HEK293 (cell line): ENCODE measurements at regions not wholly inside any gene's neighbourhood (a gene's known extent, or its start where the extent isn't known, plus 50 kb on each side); places are given as distances from the start of the nearest gene placed in this dataset.

Source experiments
- CTCF ChIA-PET: fragments of 350-600 bp; formaldehyde crosslinking; extraction: SDS; loops from one replicate; lab custom pipeline; 2021; ENCODE audit warnings: antibody characterized with exemption; lab: Yijun Ruan, JAX
- POLR2A ChIA-PET: fragments of 300-600 bp; formaldehyde crosslinking; extraction: SDS; loops from one replicate; lab custom pipeline; 2020; ENCODE audit warnings: antibody characterized with exemption, inconsistent platforms; lab: Yijun Ruan, JAX
- H3K27ac ChIP-seq: fragments of 200-500 bp; sonication (Bioruptor generic); 2 replicates; pipeline ENCODE4 v1.5.1; 2014; ENCODE audit warnings: low read depth, low read length, control low read depth, inconsistent platforms; ENCODE audit errors: extremely low read depth
- H3K36me3 ChIP-seq, 2 experiments: fragments of 200-500 bp in 1 of 2; sonication (Bioruptor generic) in 1 of 2; 1 replicate in 1 of 2; 2 replicates in 1 of 2; pipeline ENCODE4 v1.5.1; 2014 to 2017; ENCODE audit warnings: inconsistent platforms in 2 of 2, low read length in 2 of 2; ENCODE audit not compliant: control insufficient read depth in 2 of 2, insufficient read depth in 1 of 2
- H3K4me1 ChIP-seq: fragments of 200-500 bp; sonication (Bioruptor generic); 2 replicates; pipeline ENCODE4 v1.5.1; 2014; ENCODE audit warnings: mild to moderate bottlenecking, low read length, inconsistent platforms; ENCODE audit not compliant: control insufficient read depth, insufficient read depth
- H3K4me3 ChIP-seq: 2 replicates; pipeline ENCODE4 v1.5.1; 2011; ENCODE audit warnings: low read depth, mild to moderate bottlenecking, control low read depth, low read length, moderate library complexity
- H3K9me3 ChIP-seq: fragments of 200-500 bp; sonication (Bioruptor generic); 2 replicates; pipeline ENCODE4 v1.5.1; 2014; ENCODE audit warnings: low read depth, low read length, inconsistent platforms; ENCODE audit not compliant: control insufficient read depth, insufficient read depth
- GLI2 ChIP-seq: fragments of 450-650 bp; formaldehyde crosslinking; IDR thresholded peaks from 2 replicates; pipeline ENCODE4; 2017; ENCODE audit warnings: missing biosample characterization, missing genetic modification characterization, low read depth, borderline replicate concordance
- GLIS2 ChIP-seq: fragments of 450-650 bp; formaldehyde crosslinking; IDR thresholded peaks from 2 replicates; pipeline ENCODE4 v1.5.1; 2016; ENCODE audit warnings: missing biosample characterization, missing genetic modification characterization
- KLF8 ChIP-seq: fragments of 450-650 bp; formaldehyde crosslinking; IDR thresholded peaks from 2 replicates; pipeline ENCODE4 v1.5.1; 2016; ENCODE audit warnings: missing biosample characterization, missing genetic modification characterization
- SALL2 ChIP-seq: fragments of 450-650 bp; formaldehyde crosslinking; IDR thresholded peaks from 2 replicates; pipeline ENCODE4 v1.5.0; 2017; ENCODE audit warnings: missing biosample characterization, mild to moderate bottlenecking, missing genetic modification characterization, borderline replicate concordance
- ZNF140 ChIP-seq: fragments of 450-650 bp; formaldehyde crosslinking; IDR thresholded peaks from 2 replicates; pipeline ENCODE4 v1.5.1; 2016; ENCODE audit warnings: missing biosample characterization, missing genetic modification characterization
- ZNF19 ChIP-seq: fragments of 450-650 bp; formaldehyde crosslinking; IDR thresholded peaks from 2 replicates; pipeline ENCODE4; 2016; ENCODE audit warnings: missing biosample characterization, missing genetic modification characterization, low read depth
- ZNF214 ChIP-seq: fragments of 450-650 bp; formaldehyde crosslinking; IDR thresholded peaks from 2 replicates; pipeline ENCODE4 v1.5.1; 2017; ENCODE audit warnings: missing biosample characterization, mild to moderate bottlenecking, missing genetic modification characterization, borderline replicate concordance
- ZNF266 ChIP-seq: fragments of 450-650 bp; formaldehyde crosslinking; IDR thresholded peaks from 2 replicates; pipeline ENCODE4 v1.5.1; 2016; ENCODE audit warnings: missing biosample characterization, missing genetic modification characterization, low read depth
- ZNF48 ChIP-seq: fragments of 450-650 bp; formaldehyde crosslinking; IDR thresholded peaks from 2 replicates; pipeline ENCODE4 v1.5.1; 2016; ENCODE audit warnings: missing biosample characterization, missing genetic modification characterization
- ZNF530 ChIP-seq: fragments of 450-650 bp; formaldehyde crosslinking; IDR thresholded peaks from 2 replicates; pipeline ENCODE4 v1.5.1; 2016; ENCODE audit warnings: low read depth, missing biosample characterization, missing genetic modification characterization
- ZNF544 ChIP-seq: fragments of 450-650 bp; formaldehyde crosslinking; IDR thresholded peaks from 2 replicates; pipeline ENCODE4 v1.5.0; 2017; ENCODE audit warnings: missing biosample characterization, missing genetic modification characterization
- ZNF548 ChIP-seq: fragments of 450-650 bp; formaldehyde crosslinking; IDR thresholded peaks from 2 replicates; pipeline ENCODE4 v1.5.1; 2016; ENCODE audit warnings: missing biosample characterization, missing genetic modification characterization
- ZNF664 ChIP-seq: fragments of 450-650 bp; formaldehyde crosslinking; IDR thresholded peaks from 2 replicates; pipeline ENCODE4 v1.5.1; 2016; ENCODE audit warnings: missing biosample characterization, missing genetic modification characterization
- ZNF791 ChIP-seq: fragments of 450-650 bp; formaldehyde crosslinking; IDR thresholded peaks from 2 replicates; pipeline ENCODE4 v1.5.1; 2016; ENCODE audit warnings: missing biosample characterization, missing genetic modification characterization
- TF ChIP-seq, protein P1 (sequence below): fragments of 450-650 bp; formaldehyde crosslinking; IDR thresholded peaks from 2 replicates; pipeline ENCODE4 v1.5.1; 2016; ENCODE audit warnings: missing biosample characterization, missing genetic modification characterization
- TF ChIP-seq, protein P2 (sequence below): sonication (generic); formaldehyde crosslinking; IDR thresholded peaks from 2 replicates; pipeline ENCODE4 v1.8.1; 2022; ENCODE audit warnings: mild to moderate bottlenecking, moderate library complexity, missing genetic modification reagents
- TF ChIP-seq, protein P3 (sequence below): fragments of 450-650 bp; formaldehyde crosslinking; IDR thresholded peaks from 2 replicates; pipeline ENCODE4 v1.5.1; 2017; ENCODE audit warnings: missing biosample characterization, missing genetic modification characterization
- TF ChIP-seq, protein P4 (sequence below): fragments of 450-650 bp; formaldehyde crosslinking; IDR thresholded peaks from 2 replicates; pipeline ENCODE4 v1.5.1; 2016; ENCODE audit warnings: missing biosample characterization, missing genetic modification characterization
- TF ChIP-seq, protein P5 (sequence below): fragments of 450-650 bp; formaldehyde crosslinking; IDR thresholded peaks from 2 replicates; pipeline ENCODE4 v1.5.1; 2016; ENCODE audit warnings: missing biosample characterization, missing genetic modification characterization
- TF ChIP-seq, protein P6 (sequence below): fragments of 450-650 bp; formaldehyde crosslinking; IDR thresholded peaks from 2 replicates; pipeline ENCODE4 v1.5.1; 2016; ENCODE audit warnings: missing biosample characterization, missing genetic modification characterization

DNA sequence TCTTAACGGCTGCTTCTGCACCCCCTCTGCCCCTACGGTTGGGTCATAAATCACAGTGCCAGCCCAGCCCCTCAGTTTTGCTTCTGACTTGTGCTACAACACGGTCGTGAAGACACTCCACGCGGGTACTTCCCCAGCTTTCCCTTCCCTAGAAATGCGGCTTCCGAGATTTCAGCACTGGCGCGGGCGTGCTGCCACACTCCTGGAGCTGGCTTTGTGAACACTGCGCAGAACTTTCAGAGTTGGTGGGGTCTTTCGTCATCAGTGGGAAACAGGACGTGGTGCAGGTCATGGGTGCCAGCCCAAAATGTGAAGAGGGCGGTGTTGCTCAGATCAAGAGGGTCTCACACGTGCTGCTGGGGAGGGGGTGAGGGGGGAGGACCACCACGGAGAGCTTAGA, 733.0 kb upstream of the SALL3 start:
- TF ChIP-seq, protein P1, sequence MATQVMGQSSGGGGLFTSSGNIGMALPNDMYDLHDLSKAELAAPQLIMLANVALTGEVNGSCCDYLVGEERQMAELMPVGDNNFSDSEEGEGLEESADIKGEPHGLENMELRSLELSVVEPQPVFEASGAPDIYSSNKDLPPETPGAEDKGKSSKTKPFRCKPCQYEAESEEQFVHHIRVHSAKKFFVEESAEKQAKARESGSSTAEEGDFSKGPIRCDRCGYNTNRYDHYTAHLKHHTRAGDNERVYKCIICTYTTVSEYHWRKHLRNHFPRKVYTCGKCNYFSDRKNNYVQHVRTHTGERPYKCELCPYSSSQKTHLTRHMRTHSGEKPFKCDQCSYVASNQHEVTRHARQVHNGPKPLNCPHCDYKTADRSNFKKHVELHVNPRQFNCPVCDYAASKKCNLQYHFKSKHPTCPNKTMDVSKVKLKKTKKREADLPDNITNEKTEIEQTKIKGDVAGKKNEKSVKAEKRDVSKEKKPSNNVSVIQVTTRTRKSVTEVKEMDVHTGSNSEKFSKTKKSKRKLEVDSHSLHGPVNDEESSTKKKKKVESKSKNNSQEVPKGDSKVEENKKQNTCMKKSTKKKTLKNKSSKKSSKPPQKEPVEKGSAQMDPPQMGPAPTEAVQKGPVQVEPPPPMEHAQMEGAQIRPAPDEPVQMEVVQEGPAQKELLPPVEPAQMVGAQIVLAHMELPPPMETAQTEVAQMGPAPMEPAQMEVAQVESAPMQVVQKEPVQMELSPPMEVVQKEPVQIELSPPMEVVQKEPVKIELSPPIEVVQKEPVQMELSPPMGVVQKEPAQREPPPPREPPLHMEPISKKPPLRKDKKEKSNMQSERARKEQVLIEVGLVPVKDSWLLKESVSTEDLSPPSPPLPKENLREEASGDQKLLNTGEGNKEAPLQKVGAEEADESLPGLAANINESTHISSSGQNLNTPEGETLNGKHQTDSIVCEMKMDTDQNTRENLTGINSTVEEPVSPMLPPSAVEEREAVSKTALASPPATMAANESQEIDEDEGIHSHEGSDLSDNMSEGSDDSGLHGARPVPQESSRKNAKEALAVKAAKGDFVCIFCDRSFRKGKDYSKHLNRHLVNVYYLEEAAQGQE (tag by site-specific recombination): no peak
- TF ChIP-seq, protein P2, sequence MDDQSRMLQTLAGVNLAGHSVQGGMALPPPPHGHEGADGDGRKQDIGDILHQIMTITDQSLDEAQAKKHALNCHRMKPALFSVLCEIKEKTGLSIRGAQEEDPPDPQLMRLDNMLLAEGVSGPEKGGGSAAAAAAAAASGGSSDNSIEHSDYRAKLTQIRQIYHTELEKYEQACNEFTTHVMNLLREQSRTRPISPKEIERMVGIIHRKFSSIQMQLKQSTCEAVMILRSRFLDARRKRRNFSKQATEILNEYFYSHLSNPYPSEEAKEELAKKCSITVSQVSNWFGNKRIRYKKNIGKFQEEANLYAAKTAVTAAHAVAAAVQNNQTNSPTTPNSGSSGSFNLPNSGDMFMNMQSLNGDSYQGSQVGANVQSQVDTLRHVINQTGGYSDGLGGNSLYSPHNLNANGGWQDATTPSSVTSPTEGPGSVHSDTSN: no peak
- TF ChIP-seq GLI2 (tag by site-specific recombination) (no peak), ZNF19 (tag by site-specific recombination) (no peak), ZNF48 (no peak), ZNF140 (tag by site-specific recombination) (no peak)
- TF ChIP-seq, protein P3, sequence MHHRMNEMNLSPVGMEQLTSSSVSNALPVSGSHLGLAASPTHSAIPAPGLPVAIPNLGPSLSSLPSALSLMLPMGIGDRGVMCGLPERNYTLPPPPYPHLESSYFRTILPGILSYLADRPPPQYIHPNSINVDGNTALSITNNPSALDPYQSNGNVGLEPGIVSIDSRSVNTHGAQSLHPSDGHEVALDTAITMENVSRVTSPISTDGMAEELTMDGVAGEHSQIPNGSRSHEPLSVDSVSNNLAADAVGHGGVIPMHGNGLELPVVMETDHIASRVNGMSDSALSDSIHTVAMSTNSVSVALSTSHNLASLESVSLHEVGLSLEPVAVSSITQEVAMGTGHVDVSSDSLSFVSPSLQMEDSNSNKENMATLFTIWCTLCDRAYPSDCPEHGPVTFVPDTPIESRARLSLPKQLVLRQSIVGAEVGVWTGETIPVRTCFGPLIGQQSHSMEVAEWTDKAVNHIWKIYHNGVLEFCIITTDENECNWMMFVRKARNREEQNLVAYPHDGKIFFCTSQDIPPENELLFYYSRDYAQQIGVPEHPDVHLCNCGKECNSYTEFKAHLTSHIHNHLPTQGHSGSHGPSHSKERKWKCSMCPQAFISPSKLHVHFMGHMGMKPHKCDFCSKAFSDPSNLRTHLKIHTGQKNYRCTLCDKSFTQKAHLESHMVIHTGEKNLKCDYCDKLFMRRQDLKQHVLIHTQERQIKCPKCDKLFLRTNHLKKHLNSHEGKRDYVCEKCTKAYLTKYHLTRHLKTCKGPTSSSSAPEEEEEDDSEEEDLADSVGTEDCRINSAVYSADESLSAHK (tag by site-specific recombination): no peak
- Histone ChIP-seq H3K4me1 (no peaks in the 10 kb centered on the region), H3K36me3 (no peaks in the 10 kb centered on the region), H3K9me3 (no peaks in the 10 kb centered on the region), H3K27ac (no peak overlapping the region), H3K4me3 (no peak overlapping the region)
- POLR2A ChIA-PET: no interaction called here
- CTCF ChIA-PET: no interaction called here

DNA sequence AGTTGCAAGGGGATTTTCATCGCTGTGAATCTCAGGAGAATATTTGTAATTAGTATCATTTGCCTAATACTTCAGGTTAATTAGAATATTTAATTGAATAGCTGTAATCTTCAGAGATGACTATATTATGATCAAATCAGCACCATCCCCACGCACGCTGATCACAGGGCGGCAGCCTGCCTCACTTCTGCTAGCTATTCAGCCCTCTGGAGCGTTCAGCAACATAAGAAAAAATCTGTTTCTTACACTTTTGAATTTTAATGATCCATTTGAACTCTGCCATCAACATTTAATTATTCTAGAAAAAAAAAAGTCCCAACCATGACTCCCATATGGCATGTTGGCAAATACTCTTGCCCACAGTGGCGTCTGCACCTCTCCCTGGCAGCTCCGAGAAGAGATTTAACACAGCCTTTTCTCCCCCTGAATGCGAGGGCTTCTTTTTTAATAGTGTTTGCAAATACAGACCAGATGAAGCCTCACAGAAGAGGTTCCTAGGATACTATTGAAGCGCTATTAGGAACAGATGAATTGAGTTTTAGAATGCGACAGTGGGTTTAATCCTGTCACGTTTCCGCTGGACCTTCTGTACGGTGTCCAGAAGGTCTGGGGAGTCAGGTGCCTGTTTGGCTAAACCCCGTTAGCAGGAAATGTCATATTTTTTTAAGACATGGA, 731.9 kb upstream of the SALL3 start:
- Histone ChIP-seq H3K27ac (no peak overlapping the region), H3K9me3 (no peaks in the 10 kb centered on the region), H3K4me1 (no peaks in the 10 kb centered on the region), H3K36me3 (no peaks in the 10 kb centered on the region), H3K4me3 (no peak overlapping the region)
- POLR2A ChIA-PET: no interaction called here
- CTCF ChIA-PET: no interaction called here
- TF ChIP-seq ZNF530 (tag by site-specific recombination) (no peak), ZNF791 (tag by site-specific recombination) (no peak), GLIS2 (tag by site-specific recombination) (no peak), ZNF548 (tag by site-specific recombination) (no peak), ZNF214 (tag by site-specific recombination) (no peak), ZNF664 (tag by site-specific recombination) (no peak), SALL2 (no peak), ZNF266 (no peak), KLF8 (no peak), ZNF544 (no peak)
- TF ChIP-seq, protein P4, sequence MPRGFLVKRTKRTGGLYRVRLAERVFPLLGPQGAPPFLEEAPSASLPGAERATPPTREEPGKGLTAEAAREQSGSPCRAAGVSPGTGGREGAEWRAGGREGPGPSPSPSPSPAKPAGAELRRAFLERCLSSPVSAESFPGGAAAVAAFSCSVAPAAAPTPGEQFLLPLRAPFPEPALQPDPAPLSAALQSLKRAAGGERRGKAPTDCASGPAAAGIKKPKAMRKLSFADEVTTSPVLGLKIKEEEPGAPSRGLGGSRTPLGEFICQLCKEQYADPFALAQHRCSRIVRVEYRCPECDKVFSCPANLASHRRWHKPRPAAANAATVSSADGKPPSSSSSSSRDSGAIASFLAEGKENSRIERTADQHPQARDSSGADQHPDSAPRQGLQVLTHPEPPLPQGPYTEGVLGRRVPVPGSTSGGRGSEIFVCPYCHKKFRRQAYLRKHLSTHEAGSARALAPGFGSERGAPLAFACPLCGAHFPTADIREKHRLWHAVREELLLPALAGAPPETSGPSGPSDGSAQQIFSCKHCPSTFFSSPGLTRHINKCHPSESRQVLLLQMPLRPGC (tag by site-specific recombination): no peak
- TF ChIP-seq, protein P5, sequence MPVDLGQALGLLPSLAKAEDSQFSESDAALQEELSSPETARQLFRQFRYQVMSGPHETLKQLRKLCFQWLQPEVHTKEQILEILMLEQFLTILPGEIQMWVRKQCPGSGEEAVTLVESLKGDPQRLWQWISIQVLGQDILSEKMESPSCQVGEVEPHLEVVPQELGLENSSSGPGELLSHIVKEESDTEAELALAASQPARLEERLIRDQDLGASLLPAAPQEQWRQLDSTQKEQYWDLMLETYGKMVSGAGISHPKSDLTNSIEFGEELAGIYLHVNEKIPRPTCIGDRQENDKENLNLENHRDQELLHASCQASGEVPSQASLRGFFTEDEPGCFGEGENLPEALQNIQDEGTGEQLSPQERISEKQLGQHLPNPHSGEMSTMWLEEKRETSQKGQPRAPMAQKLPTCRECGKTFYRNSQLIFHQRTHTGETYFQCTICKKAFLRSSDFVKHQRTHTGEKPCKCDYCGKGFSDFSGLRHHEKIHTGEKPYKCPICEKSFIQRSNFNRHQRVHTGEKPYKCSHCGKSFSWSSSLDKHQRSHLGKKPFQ: no peak
- TF ChIP-seq, protein P6, sequence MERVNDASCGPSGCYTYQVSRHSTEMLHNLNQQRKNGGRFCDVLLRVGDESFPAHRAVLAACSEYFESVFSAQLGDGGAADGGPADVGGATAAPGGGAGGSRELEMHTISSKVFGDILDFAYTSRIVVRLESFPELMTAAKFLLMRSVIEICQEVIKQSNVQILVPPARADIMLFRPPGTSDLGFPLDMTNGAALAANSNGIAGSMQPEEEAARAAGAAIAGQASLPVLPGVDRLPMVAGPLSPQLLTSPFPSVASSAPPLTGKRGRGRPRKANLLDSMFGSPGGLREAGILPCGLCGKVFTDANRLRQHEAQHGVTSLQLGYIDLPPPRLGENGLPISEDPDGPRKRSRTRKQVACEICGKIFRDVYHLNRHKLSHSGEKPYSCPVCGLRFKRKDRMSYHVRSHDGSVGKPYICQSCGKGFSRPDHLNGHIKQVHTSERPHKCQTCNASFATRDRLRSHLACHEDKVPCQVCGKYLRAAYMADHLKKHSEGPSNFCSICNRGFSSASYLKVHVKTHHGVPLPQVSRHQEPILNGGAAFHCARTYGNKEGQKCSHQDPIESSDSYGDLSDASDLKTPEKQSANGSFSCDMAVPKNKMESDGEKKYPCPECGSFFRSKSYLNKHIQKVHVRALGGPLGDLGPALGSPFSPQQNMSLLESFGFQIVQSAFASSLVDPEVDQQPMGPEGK (tag by site-specific recombination): no peak
